ENCODE measurements at regions not wholly inside any gene's neighbourhood (a gene's known extent, or its start where the extent isn't known, plus 50 kb on each side); places are given as distances from the start of the nearest gene placed in this dataset.

GRCh38 chr5:67606586-67606947 is 410.0 kb upstream of the CD180 start:
- in situ Hi-C loops (cut with MboI), result no loop called here
- no peak overlapping the region for H2AFZ ChIP-seq (ENCODE audit: control insufficient read depth, low read depth, low read length)
- no peak overlapping the region for H3K9ac ChIP-seq (ENCODE audit: control insufficient read depth, insufficient read depth, low read length)
- H3K79me2 ChIP-seq (ENCODE audit: control insufficient read depth, insufficient read depth, low read length), result no peaks in the 10 kb centered on the region
- DNase-seq (ENCODE audit: low read depth, low spot score) (no peak), FAIRE-seq (no peak), ATAC-seq (no peak)
- no peaks in the 10 kb centered on the region for H3K9me3 ChIP-seq (replicated peaks; ENCODE audit: control insufficient read depth, insufficient read depth, low read length)
- H3K27ac ChIP-seq (ENCODE audit: control insufficient read depth, insufficient read depth), result no peak overlapping the region
- ChIA-PET CTCF (interaction anchor here (1.4 kb wide), 1 partner anchor 16 kb away, joined by 3 read pairs; no protein-coding TSS in a partner anchor), POLR2A (no interaction called here), RAD21 (ENCODE audit: unreplicated experiment) (no interaction called here), SMC1A (ENCODE audit: uncharacterized antibody, unreplicated experiment) (interaction anchor here (1.1 kb wide), 1 partner anchor 533 kb away, joined by 3 read pairs; no protein-coding TSS in a partner anchor)
- 49% methylated on average over 2 of the region's 2 CpGs for WGBS (ENCODE audit: insufficient coverage, insufficient replicate concordance, low lambda C conversion rate, missing lambda C conversion rate)
- no peaks in the 10 kb centered on the region for H3K36me3 ChIP-seq (ENCODE audit: control insufficient read depth in 2 of 2, insufficient read depth in 2 of 2, low read length in 1 of 2)
- intact Hi-C loops (cut with micrococcal nuclease; ENCODE audit: unreplicated experiment), result no loop called here
- no peaks in the 10 kb centered on the region for H4K20me1 ChIP-seq (ENCODE audit: control insufficient read depth, insufficient read depth)
- H3K4me1 ChIP-seq (ENCODE audit: control insufficient read depth, insufficient read depth, low read length), result no peaks in the 10 kb centered on the region
- H3K4me3 ChIP-seq, result no peak overlapping the region
- no peak for TF ChIP-seq HSF1 (IDR thresholded peaks at IDR 0.05; ENCODE audit: low read depth, low read length)
- TF ChIP-seq GABPA (IDR thresholded peaks at IDR 0.05; ENCODE audit: low read depth), result no peak
- TF ChIP-seq E2F4 (IDR thresholded peaks at IDR 0.05; ENCODE audit: low read depth, low read length), result no peak
- TF ChIP-seq SKIL (IDR thresholded peaks at IDR 0.05; ENCODE audit: low read depth, poor library complexity, severe bottlenecking), result no peak
- no peak for TF ChIP-seq RAD21 (IDR thresholded peaks at IDR 0.05; ENCODE audit: insufficient read depth, low read depth, low read length)
- TF ChIP-seq NBN (IDR thresholded peaks at IDR 0.05), result no peak
- TF ChIP-seq HDGF (IDR thresholded peaks at IDR 0.05), result no peak
- no peak for TF ChIP-seq PBX3 (IDR thresholded peaks at IDR 0.05; ENCODE audit: insufficient replicate concordance, low read depth, low read length)
- TF ChIP-seq CEBPB (IDR thresholded peaks at IDR 0.05; ENCODE audit: borderline replicate concordance in 1 of 2, low read depth in 2 of 2, low read length in 2 of 2), result no peak
- no peak for TF ChIP-seq TBL1XR1 (IDR thresholded peaks at IDR 0.05; ENCODE audit: low read depth, low read length)
- no peak for TF ChIP-seq CBX3 (IDR thresholded peaks at IDR 0.05; ENCODE audit: borderline replicate concordance, low read depth)
- TF ChIP-seq HDAC6 (IDR thresholded peaks at IDR 0.05; ENCODE audit: unreplicated experiment), result no peak
- no peak for TF ChIP-seq ATF2 (IDR thresholded peaks at IDR 0.05; ENCODE audit: low read length)
- TF ChIP-seq RELA (IDR thresholded peaks at IDR 0.05; ENCODE audit: borderline replicate concordance, partially characterized antibody), result no peak
- no peak for TF ChIP-seq MTA2 (IDR thresholded peaks at IDR 0.05; ENCODE audit: low read depth)
- TF ChIP-seq SP1 (IDR thresholded peaks at IDR 0.05; ENCODE audit: low read depth, low read length), result no peak
- no peak for TF ChIP-seq TARDBP (IDR thresholded peaks at IDR 0.05; ENCODE audit: borderline replicate concordance)
- H3K4me2 ChIP-seq (ENCODE audit: control insufficient read depth, insufficient read depth), result no peak overlapping the region
- no peaks in the 10 kb centered on the region for H3K27me3 ChIP-seq (replicated peaks in 1 of 2; ENCODE audit: control insufficient read depth in 2 of 2, insufficient read depth in 2 of 2, low read length in 1 of 2)
- BruUV-seq (replicated peaks), result no TSS peak
